Endothelial cell of umbilical vein (primary cell): ENCODE measurements at regions not wholly inside any gene's neighbourhood (a gene's known extent, or its start where the extent isn't known, plus 50 kb on each side); places are given as distances from the start of the nearest gene placed in this dataset.

Experiments
- BruUV-seq: library from RNA; stranded (reverse); fragments of 400-500 nt; replicated peaks from 2 replicates; lab custom pipeline; 2021; lab: Mats Ljungman, UMichigan
- CTCF ChIA-PET: fragments of 300-600, 350-600 bp; sonication (Branson Sonifier 250); formaldehyde crosslinking; loops from one replicate; lab custom pipeline; 2021; ENCODE audit warnings: antibody characterized with exemption, inconsistent platforms; lab: Charles Lee
- POLR2A ChIA-PET: fragments of 300-600, 350-600 bp; sonication (Branson Sonifier 250); formaldehyde crosslinking; loops from one replicate; lab custom pipeline; 2021; ENCODE audit warnings: antibody characterized with exemption, inconsistent platforms; lab: Charles Lee
- DNase-seq: peaks from one replicate; pipeline ENCODE4 v3.0.0-alpha.2; 2011; ENCODE audit warnings: low read depth, low spot score
- FAIRE-seq: peaks from 2 replicates; lab custom pipeline; 2011; peaks lifted over from hg19 to GRCh38; lab: Jason Lieb, UNC
- H2AFZ ChIP-seq: 2 replicates; pipeline ENCODE4 v1.6.0; 2012; ENCODE audit warnings: low read depth, low read length, control low read depth, inconsistent platforms
- H3K27ac ChIP-seq: 2 replicates; pipeline ENCODE4 v1.5.1; 2011; ENCODE audit warnings: low read depth, mild to moderate bottlenecking, control low read depth, low read length, moderate library complexity; ENCODE audit not compliant: insufficient read depth
- H3K27me3 ChIP-seq, 2 experiments: 2 replicates each; pipeline versions ENCODE4 v1.6.0 to v1.6.1; 2011; ENCODE audit warnings: low read length in 2 of 2, mixed read lengths in 1 of 2; ENCODE audit not compliant: control insufficient read depth in 2 of 2, insufficient read depth in 2 of 2
- H3K36me3 ChIP-seq, 2 experiments: 2 replicates in 1 of 2; 3 replicates in 1 of 2; pipeline ENCODE4 v1.5.1; 2011; ENCODE audit warnings: low read length in 2 of 2, mild to moderate bottlenecking in 1 of 2, moderate library complexity in 1 of 2; ENCODE audit not compliant: control insufficient read depth in 2 of 2, insufficient read depth in 2 of 2; ENCODE audit errors: extremely low read depth in 1 of 2
- H3K4me1 ChIP-seq: 3 replicates; pipeline ENCODE4 v1.5.1; 2011; ENCODE audit warnings: mild to moderate bottlenecking, low read length; ENCODE audit not compliant: control insufficient read depth, insufficient read depth; ENCODE audit errors: extremely low read depth
- H3K4me2 ChIP-seq: 2 replicates; pipeline ENCODE4 v1.6.1; 2011; ENCODE audit warnings: low read length, control low read depth, mixed read lengths; ENCODE audit not compliant: insufficient read depth
- H3K4me3 ChIP-seq, 3 experiments: fragments of 200-600 bp in 1 of 3; sonication (generic), shearing (Covaris generic) in 1 of 3; replicated peaks in 1 of 3; 2 replicates each; pipeline ENCODE4 v1.5.1; 2011 to 2016; ENCODE audit warnings: control low read depth in 3 of 3, low read length in 3 of 3, mild to moderate bottlenecking in 2 of 3, inconsistent platforms in 1 of 3, low read depth in 1 of 3, moderate library complexity in 1 of 3; ENCODE audit not compliant: insufficient read depth in 1 of 3
- H3K79me2 ChIP-seq: 2 replicates; pipeline ENCODE4 v1.6.0; 2012; ENCODE audit warnings: low read length, inconsistent platforms; ENCODE audit not compliant: control insufficient read depth, insufficient read depth
- H3K9ac ChIP-seq: replicated peaks from 2 replicates; pipeline ENCODE3; 2011; ENCODE audit warnings: low read length, control low read depth; ENCODE audit not compliant: insufficient read depth; ENCODE audit errors: extremely low read depth
- H3K9me1 ChIP-seq: replicated peaks from 3 replicates; pipeline ENCODE4 v1.6.0; 2011; ENCODE audit warnings: mild to moderate bottlenecking, low read length; ENCODE audit not compliant: control insufficient read depth, insufficient read depth; ENCODE audit errors: extremely low read depth
- H3K9me3 ChIP-seq: replicated peaks from 2 replicates; pipeline ENCODE4 v1.5.1; 2012; ENCODE audit warnings: low read length, inconsistent platforms; ENCODE audit not compliant: control insufficient read depth, insufficient read depth
- H4K20me1 ChIP-seq: replicated peaks from 2 replicates; pipeline ENCODE3; 2011; ENCODE audit warnings: mild to moderate bottlenecking, low read length; ENCODE audit not compliant: control insufficient read depth, insufficient read depth; ENCODE audit errors: extremely low read depth
- EZH2 ChIP-seq: IDR thresholded peaks from 2 replicates; pipeline ENCODE4 v1.6.1; 2012; ENCODE audit warnings: borderline replicate concordance, low read depth, mild to moderate bottlenecking, moderate library complexity, low read length, inconsistent platforms; ENCODE audit not compliant: severe bottlenecking
- FOS ChIP-seq: IDR thresholded peaks from 2 replicates; pipeline ENCODE4 v1.6.1; 2011; ENCODE audit warnings: mild to moderate bottlenecking, low read length, moderate library complexity, borderline replicate concordance; ENCODE audit not compliant: insufficient read depth
- GATA2 ChIP-seq: IDR thresholded peaks from 2 replicates; pipeline ENCODE4 v1.7.0; 2011; ENCODE audit warnings: low read depth, mild to moderate bottlenecking, moderate library complexity, mixed read lengths, low read length; ENCODE audit not compliant: insufficient read length, insufficient read depth
- POLR2A ChIP-seq: IDR thresholded peaks from 2 replicates; pipeline ENCODE4 v1.6.1; 2012; ENCODE audit warnings: low read depth, mild to moderate bottlenecking, control low read depth, low read length
- POLR2AphosphoS5 ChIP-seq: IDR thresholded peaks from 2 replicates; pipeline ENCODE4 v1.6.1; 2012; ENCODE audit warnings: low read depth, mild to moderate bottlenecking, control low read depth, low read length, moderate library complexity; ENCODE audit not compliant: insufficient read depth
- dilution Hi-C: fragments of 300-500 bp; cut with MboI; formaldehyde crosslinking; loops from one replicate; pipeline ENCODE4 v1.15.0; 2019; ENCODE audit warnings: low sequenced_read_pairs; ENCODE audit not compliant: extremely low pct_ligation_motif_present
- intact Hi-C: fragments of 100-400 bp; cut with micrococcal nuclease; formaldehyde crosslinking; loops from one replicate; pipeline ENCODE4 v1.10.0; 2022
- TF ChIP-seq, protein P1 (sequence below), 2 donors: IDR thresholded peaks; 1 replicate in 1 of 2; 2 replicates in 1 of 2; pipeline ENCODE4 v1.5.1; 2011; ENCODE audit warnings: low read length in 2 of 2, mild to moderate bottlenecking in 2 of 2, moderate library complexity in 2 of 2, control low read depth in 1 of 2, inconsistent platforms in 1 of 2, low read depth in 1 of 2; ENCODE audit not compliant: insufficient read depth in 1 of 2; ENCODE audit errors: extremely low read depth in 1 of 2
- TF ChIP-seq, protein P2 (sequence below): IDR thresholded peaks from 2 replicates; pipeline ENCODE4 v1.6.1; 2011; ENCODE audit not compliant: insufficient read depth, insufficient read length

DNA sequence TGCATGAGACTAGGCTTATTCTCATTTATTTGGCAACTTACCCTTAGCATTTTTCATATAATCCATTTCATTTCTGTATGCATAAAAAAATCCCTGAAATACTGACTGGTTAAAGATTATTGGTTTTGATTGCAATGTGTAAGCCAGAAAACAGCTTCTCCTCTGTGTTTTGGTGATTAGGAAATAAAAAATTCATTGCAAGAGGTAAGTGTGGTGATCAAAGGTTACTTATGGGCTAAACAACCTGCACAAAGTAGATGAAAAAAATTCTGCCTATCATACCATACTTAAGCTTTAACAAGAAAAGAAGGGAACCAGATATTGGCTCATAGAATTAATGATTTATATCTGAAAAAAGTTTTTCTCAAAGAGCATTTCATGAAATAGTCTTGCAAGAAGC is 64.0 kb upstream of the TMEM168 start:
- dilution Hi-C loops: no loop called here
- H3K9ac ChIP-seq: no peak overlapping the region
- no peak overlapping the region for H3K4me2 ChIP-seq
- TF ChIP-seq, protein P1, sequence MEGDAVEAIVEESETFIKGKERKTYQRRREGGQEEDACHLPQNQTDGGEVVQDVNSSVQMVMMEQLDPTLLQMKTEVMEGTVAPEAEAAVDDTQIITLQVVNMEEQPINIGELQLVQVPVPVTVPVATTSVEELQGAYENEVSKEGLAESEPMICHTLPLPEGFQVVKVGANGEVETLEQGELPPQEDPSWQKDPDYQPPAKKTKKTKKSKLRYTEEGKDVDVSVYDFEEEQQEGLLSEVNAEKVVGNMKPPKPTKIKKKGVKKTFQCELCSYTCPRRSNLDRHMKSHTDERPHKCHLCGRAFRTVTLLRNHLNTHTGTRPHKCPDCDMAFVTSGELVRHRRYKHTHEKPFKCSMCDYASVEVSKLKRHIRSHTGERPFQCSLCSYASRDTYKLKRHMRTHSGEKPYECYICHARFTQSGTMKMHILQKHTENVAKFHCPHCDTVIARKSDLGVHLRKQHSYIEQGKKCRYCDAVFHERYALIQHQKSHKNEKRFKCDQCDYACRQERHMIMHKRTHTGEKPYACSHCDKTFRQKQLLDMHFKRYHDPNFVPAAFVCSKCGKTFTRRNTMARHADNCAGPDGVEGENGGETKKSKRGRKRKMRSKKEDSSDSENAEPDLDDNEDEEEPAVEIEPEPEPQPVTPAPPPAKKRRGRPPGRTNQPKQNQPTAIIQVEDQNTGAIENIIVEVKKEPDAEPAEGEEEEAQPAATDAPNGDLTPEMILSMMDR (IDR thresholded peaks at IDR 0.05; ENCODE audit: extremely low read depth in 1 of 2, insufficient read depth in 1 of 2, low read depth in 1 of 2, low read length in 2 of 2): no peak
- TF ChIP-seq, protein P2, sequence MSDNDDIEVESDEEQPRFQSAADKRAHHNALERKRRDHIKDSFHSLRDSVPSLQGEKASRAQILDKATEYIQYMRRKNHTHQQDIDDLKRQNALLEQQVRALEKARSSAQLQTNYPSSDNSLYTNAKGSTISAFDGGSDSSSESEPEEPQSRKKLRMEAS: no peak
- TF ChIP-seq GATA2 (no peak), POLR2AphosphoS5 (no peak), POLR2A (no peak), FOS (no peak), EZH2 (no peak)
- no peak for FAIRE-seq
- CTCF ChIA-PET: interaction anchor here (1.9 kb wide), 1 partner anchor 15 kb away, joined by 10 read pairs; no protein-coding TSS in a partner anchor
- no TSS peak for BruUV-seq
- POLR2A ChIA-PET: no interaction called here
- intact Hi-C loops: no loop called here
- no peak for DNase-seq
- H3K9me1 ChIP-seq: no peaks in the 10 kb centered on the region
- H3K4me1 ChIP-seq: no peaks in the 10 kb centered on the region
- no peaks in the 10 kb centered on the region for H4K20me1 ChIP-seq
- H3K27ac ChIP-seq: no peak overlapping the region
- H3K27me3 ChIP-seq: no peaks in the 10 kb centered on the region
- no peaks in the 10 kb centered on the region for H3K36me3 ChIP-seq
- H2AFZ ChIP-seq: no peak overlapping the region
- H3K9me3 ChIP-seq: no peaks in the 10 kb centered on the region
- no peak overlapping the region for H3K4me3 ChIP-seq
- H3K79me2 ChIP-seq: no peaks in the 10 kb centered on the region
